ENCODE measurements at regions not wholly inside any gene's neighbourhood (a gene's known extent, or its start where the extent isn't known, plus 50 kb on each side); places are given as distances from the start of the nearest gene placed in this dataset.
A peak's percentile ranks its signal among the peaks of the same experiment; 100 is the strongest.
"Not testable (repeated sequence)": the region's sequence is repeated elsewhere in the genome, so short reads cannot be mapped to it uniquely, and the experiment has no call there.

- TF ChIP-seq, protein P1, sequence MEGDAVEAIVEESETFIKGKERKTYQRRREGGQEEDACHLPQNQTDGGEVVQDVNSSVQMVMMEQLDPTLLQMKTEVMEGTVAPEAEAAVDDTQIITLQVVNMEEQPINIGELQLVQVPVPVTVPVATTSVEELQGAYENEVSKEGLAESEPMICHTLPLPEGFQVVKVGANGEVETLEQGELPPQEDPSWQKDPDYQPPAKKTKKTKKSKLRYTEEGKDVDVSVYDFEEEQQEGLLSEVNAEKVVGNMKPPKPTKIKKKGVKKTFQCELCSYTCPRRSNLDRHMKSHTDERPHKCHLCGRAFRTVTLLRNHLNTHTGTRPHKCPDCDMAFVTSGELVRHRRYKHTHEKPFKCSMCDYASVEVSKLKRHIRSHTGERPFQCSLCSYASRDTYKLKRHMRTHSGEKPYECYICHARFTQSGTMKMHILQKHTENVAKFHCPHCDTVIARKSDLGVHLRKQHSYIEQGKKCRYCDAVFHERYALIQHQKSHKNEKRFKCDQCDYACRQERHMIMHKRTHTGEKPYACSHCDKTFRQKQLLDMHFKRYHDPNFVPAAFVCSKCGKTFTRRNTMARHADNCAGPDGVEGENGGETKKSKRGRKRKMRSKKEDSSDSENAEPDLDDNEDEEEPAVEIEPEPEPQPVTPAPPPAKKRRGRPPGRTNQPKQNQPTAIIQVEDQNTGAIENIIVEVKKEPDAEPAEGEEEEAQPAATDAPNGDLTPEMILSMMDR (IDR thresholded peaks at IDR 0.05; ENCODE audit: low read depth, low read length): no peak
- no peak for DNase-seq (ENCODE audit: low read depth in 1 of 2, low spot score in 1 of 2)
- Histone ChIP-seq H3K27ac (no peak overlapping the region), H3K27me3 (no peaks in the 10 kb centered on the region), H3K9me3 (ENCODE audit: low read depth) (no peaks in the 10 kb centered on the region), H3K4me1 (ENCODE audit: low read depth) (no peaks in the 10 kb centered on the region), H3K36me3 (no peaks in the 10 kb centered on the region), H3K4me3 (no peak overlapping the region)
Measured at GRCh38 chr2:12010779-12011178, 264.3 kb downstream of the LPIN1 start.

- Histone ChIP-seq H3K4me1 (ENCODE audit: low read depth) (peaks cover 18% of the 10 kb centered on the region), H3K4me3 (no peak overlapping the region), H3K9me3 (ENCODE audit: low read depth) (no peaks in the 10 kb centered on the region), H3K27me3 (no peaks in the 10 kb centered on the region), H3K36me3 (no peaks in the 10 kb centered on the region), H3K27ac (no peak overlapping the region)
- TF ChIP-seq, protein P1 (IDR thresholded peaks at IDR 0.05; ENCODE audit: low read depth, low read length): no peak
- DNase-seq (ENCODE audit: low read depth in 1 of 2, low spot score in 1 of 2): peak in 1 of 2 donors; percentile 2
Measured at GRCh38 chr2:12014088-12014960, 267.9 kb downstream of the LPIN1 start.

- Histone ChIP-seq H3K36me3 (no peaks in the 10 kb centered on the region), H3K27me3 (no peaks in the 10 kb centered on the region), H3K4me3 (no peak overlapping the region), H3K9me3 (ENCODE audit: low read depth) (no peaks in the 10 kb centered on the region), H3K4me1 (ENCODE audit: low read depth) (peaks cover 18% of the 10 kb centered on the region), H3K27ac (peak overlapping the region; percentile 39)
- peak in 1 of 2 donors; percentile 32 for DNase-seq (ENCODE audit: low read depth in 1 of 2, low spot score in 1 of 2)
- TF ChIP-seq, protein P1 (IDR thresholded peaks at IDR 0.05; ENCODE audit: low read depth, low read length): no peak
Measured at GRCh38 chr2:12017499-12018157, 271.2 kb downstream of the LPIN1 start.

- peaks cover 18% of the 10 kb centered on the region for H3K4me1 ChIP-seq (ENCODE audit: low read depth)
- H3K4me3 ChIP-seq; DNase-seq (ENCODE audit: low read depth in 1 of 2, low spot score in 1 of 2); H3K36me3 ChIP-seq; H3K27me3 ChIP-seq; H3K9me3 ChIP-seq (ENCODE audit: low read depth); H3K27ac ChIP-seq: not testable (repeated sequence)
Measured at GRCh38 chr2:12018726-12019125, 272.3 kb downstream of the LPIN1 start.

- no peaks in the 10 kb centered on the region for H3K36me3 ChIP-seq
- no peak for DNase-seq (ENCODE audit: low read depth in 1 of 2, low spot score in 1 of 2)
- peaks cover 18% of the 10 kb centered on the region for H3K4me1 ChIP-seq (ENCODE audit: low read depth)
- no peak overlapping the region for H3K27ac ChIP-seq
- H3K9me3 ChIP-seq (ENCODE audit: low read depth): no peaks in the 10 kb centered on the region
- TF ChIP-seq, protein P1 (IDR thresholded peaks at IDR 0.05; ENCODE audit: low read depth, low read length): no peak
- no peak overlapping the region for H3K4me3 ChIP-seq
- no peaks in the 10 kb centered on the region for H3K27me3 ChIP-seq
Measured at GRCh38 chr2:12020833-12021469, 274.5 kb downstream of the LPIN1 start.

DNA sequence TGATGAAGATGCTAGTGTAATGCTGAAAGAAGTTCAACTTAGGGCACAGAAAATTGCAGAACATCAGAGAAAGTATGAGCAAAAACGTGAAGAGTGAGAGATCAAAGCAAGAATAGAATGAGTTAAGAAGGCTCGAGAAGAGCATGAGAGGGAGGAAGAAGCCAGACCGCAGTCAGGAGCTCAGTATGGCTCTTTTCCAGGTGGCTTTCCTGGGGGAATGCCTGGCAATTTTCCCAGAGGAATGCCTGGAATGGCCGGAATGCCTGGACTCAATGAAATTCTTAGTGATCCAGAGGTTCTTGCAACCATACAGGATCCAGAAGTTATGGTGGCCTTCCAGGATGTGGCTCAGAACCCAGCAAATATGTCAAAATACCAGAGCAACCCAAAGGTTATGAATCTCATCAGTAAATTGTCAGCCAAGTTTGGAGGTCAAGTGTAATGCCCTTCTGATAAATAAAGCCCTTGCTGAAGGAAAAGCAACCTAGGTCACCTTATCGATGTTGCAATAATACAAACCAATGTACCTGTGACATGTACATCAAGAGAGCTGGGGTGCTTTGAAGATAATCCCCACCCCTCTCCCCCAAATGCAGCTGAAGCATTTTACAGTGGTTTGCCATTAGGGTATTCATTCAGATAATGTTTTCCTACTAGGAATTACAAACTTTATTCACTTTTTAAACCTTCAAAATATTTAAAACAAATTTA, 277.9 kb downstream of the LPIN1 start:
- peak in 1 of 2 donors; percentile 85 for DNase-seq (ENCODE audit: low read depth in 1 of 2, low spot score in 1 of 2)
- H3K27ac ChIP-seq; H3K4me1 ChIP-seq (ENCODE audit: low read depth); H3K27me3 ChIP-seq; H3K36me3 ChIP-seq; H3K9me3 ChIP-seq (ENCODE audit: low read depth); H3K4me3 ChIP-seq: not testable (repeated sequence)

Measured in cardiac muscle cell (in vitro differentiated cells and primary cell).